Kasumi-1 (cell line): ENCODE measurements at regions not wholly inside any gene's neighbourhood (a gene's known extent, or its start where the extent isn't known, plus 50 kb on each side); places are given as distances from the start of the nearest gene placed in this dataset.

Experiments
- DNase-seq, 2 experiments: peaks; one replicate each; lab custom pipeline; 2025; lab: John Stamatoyannopoulos, UW

- DNase-seq = no peak
Measured at GRCh38 chr9:10674586-10674985, 61.8 kb upstream of the PTPRD start.

DNA sequence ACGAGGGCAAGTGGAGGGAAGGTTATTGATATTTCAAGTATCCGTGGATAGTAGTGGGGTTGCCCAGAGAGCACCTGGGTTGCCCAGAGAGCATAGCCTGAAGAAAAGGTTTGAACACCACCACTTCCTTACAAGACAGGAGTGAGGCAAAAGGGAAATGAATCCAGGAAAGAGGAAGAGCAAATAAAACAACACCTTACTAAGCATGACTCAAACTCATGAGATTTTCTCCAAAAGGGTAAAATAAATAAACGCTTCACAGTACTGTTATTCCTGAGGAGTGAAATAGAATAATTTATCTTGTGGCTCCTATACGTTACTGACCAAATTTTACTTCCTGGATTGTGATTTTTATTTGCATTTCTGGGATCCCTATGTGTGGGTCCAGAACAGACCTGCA is 65.2 kb upstream of the PTPRD start:
- DNase-seq = no peak

DNA sequence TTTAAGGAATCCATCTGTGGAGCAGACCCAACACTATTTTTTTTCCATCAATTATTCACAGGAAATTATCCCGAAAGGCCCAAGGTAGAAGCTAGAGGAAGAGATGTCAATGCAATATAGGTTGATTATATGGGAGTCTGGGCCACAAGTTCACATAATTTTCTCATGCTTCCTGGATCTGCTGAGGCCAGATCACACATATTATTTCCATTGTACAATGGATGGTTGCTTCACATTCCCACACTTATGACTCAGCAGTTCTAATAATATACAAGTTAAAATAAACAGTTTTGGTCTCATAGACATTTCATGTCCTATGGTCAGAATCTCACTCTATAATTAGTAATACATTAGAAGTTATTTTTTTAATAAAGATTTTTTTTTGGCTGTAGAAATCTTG is 66.0 kb upstream of the PTPRD start:
- DNase-seq = no peak

- DNase-seq = no peak
Measured at GRCh38 chr9:10686943-10687342, 74.1 kb upstream of the PTPRD start.

GRCh38 chr9:10690546-10690945 is 77.7 kb upstream of the PTPRD start:
- DNase-seq = no peak

GRCh38 chr9:10697044-10697443 is 84.2 kb upstream of the PTPRD start:
- no peak for DNase-seq

DNA sequence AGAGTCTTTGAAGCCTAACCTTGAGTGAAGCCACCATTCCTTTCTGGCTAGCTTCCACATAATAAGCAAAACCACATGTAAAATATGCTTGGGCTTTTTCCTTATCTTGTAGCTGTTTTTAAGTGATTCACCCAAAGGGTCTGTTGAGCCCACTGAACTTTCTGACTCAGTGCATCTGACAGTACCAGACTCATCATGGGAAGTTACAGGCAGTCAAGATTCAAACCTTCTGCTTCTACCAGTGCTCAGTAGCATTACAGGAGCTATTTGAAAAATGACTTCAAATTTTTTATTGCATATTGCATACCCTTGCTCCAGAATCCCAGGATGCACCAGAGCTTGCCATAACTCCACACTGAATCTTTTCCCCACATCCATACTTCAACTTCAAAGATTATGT is 87.5 kb upstream of the PTPRD start:
- DNase-seq = no peak

- DNase-seq = no peak
Measured at GRCh38 chr9:10700915-10701314, 88.1 kb upstream of the PTPRD start.

GRCh38 chr9:10701906-10702305 is 89.1 kb upstream of the PTPRD start:
- DNase-seq = no peak

DNA sequence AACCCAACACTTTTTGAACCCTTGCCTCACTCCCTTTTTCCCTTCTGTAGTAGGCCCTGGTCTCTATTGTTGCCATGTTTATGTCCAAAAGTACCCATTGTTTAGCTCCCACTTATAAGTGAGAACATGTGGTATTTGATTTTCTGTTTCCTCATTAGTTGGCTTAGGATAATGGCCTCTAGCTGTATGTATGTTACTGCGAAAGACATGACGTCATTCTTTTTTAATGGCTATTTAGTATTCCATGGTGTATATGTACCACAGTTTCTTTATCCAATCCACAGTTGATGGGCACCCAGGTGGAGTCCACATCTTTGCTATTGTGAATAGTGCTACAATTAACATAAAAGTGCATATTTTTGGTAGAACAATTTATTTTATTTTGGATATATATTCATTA is 90.3 kb upstream of the PTPRD start:
- DNase-seq = no peak

DNA sequence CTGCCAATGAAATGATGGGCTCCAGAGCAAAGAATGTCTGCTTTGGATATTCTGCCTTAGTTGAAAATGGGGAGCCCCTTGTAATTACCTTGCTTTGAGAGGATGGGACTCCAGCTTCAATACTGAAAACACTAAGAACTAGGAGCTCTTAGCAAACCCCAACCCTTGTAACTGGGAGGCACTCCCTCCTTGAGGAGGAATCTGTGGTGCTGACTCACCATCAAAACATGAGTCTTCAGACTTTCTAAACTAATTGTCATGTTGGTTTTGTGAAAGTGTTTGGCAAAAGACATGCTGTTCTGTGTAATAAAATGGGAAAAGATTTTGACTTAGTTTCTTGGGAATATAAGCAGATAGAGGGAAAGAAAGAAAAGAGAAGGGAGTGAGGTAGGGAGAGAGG is 91.9 kb upstream of the PTPRD start:
- DNase-seq = no peak

DNA sequence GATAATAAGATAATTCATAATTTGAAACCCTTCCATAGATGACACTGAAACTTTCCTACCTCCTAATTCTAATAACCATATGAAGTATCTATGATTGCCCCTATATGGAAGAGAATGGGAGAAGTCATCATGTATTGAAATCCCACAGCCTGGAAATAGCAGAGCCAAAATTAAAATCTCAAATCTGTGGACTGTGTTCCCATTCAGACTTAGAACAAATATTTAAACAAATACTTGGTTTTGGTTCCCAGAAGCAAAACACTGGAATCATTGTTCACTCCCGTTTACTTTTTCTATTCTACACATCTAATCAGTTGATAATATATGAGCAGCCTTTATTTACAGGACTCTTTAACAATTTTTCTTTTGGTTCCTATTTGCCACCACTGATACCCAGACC is 92.6 kb upstream of the PTPRD start:
- DNase-seq = no peak

DNA sequence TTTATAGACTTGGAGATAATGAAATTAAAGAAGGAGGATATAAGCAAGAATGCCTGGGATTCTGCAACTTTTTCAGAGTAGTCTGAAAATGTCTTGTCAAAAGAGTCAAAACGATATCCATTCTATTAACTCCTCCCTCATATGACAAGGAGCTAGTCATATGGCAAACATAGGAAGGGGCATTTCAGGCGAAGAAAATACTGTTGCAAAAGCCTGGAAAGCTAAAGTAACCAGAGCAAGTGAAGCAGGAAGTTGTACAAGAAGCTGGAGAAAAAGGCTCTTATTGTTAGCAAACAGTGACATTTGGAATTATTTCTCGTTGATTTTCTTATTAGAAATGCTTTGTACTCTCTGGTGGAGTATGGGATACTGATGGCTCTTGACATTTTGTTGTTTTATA is 94.0 kb upstream of the PTPRD start:
- peak in 1 of 2 experiments; percentile 0 for DNase-seq

- no peak for DNase-seq
Measured at GRCh38 chr9:10721301-10721700, 108.5 kb upstream of the PTPRD start.

DNA sequence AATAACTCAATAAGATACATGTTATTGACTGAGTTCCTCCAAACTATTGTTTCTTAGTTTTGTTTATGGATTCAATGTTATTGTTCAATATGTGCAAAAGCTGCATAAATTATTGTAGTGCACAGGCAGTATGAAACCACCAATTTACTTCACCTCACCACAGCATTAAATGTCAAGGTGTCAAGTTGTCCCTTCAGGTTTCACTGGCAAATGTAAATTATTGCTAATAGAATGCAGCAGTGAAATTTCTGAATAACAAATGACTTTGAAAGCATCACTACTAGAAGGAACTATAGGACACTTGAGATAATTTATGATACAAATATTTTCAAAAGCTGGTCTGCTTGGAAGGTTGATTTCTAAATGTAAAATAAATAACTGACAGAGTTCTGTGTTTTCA is 116.4 kb upstream of the PTPRD start:
- DNase-seq = no peak

GRCh38 chr9:10744669-10745068 is 131.9 kb upstream of the PTPRD start:
- no peak for DNase-seq

- no peak for DNase-seq
Measured at GRCh38 chr9:10753474-10753873, 140.7 kb upstream of the PTPRD start.

- DNase-seq = no peak
Measured at GRCh38 chr9:10764481-10764880, 151.7 kb upstream of the PTPRD start.

GRCh38 chr9:10773136-10773535 is 160.3 kb upstream of the PTPRD start:
- DNase-seq = peak in 1 of 2 experiments; percentile 22

DNA sequence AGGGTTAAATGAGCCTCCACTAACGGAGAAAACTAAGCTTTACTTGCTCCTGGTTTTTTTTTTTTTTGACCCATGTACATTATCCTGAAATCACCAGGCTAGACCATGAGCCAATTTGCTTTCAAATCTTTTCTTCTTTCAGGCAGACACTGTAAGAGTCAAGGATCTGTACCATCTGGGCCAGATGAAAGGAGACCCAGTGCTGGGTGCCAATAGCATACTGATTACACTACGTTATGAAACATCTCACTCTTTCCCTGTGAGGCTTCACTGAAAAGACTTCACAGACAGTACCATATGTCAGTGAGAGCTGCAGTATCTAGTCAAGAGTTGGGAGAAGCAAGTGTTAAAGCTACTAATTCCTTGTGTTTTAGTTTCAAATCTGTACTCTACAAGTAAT is 161.2 kb upstream of the PTPRD start:
- DNase-seq = no peak

DNA sequence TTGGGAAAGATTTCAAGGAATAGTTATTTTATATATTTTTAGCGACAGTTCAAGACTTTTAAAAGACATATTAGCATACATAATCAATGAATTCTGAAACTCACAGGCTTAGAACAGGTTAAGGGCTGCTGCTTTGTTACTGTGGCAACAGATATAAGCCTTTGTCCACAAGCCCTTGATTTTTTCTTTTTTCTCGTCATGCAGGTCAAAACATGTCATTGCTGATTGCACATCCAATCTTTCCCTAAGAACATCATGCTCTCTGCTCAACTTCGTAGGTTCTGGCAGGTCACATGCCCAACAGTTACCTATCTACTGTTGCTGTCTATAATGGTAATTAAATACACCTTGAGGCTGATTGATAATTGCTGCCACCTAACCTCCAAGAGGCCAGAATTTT is 172.5 kb upstream of the PTPRD start:
- no peak for DNase-seq

DNA sequence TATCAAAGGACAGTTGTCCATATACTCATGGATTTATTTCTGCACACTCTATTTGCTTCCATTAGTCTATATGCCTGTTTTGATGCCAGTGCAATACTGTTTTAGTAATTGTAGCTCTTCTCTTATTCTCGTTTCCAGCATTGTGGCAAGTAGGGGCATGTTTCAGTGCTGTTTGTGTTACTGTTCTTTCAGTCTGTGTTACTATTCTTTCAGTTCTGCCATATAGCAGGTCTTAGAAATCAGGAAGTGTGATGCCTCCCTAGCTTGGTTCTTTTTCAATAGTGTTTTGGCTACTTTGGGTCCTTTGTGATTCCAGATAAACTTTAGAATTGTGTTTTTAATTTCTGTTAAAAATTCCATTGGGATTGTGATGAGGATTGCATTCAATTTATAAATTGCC is 180.5 kb upstream of the PTPRD start:
- no peak for DNase-seq

GRCh38 chr9:10804486-10804885 is 191.7 kb upstream of the PTPRD start:
- no peak for DNase-seq

GRCh38 chr9:10806868-10807267 is 194.1 kb upstream of the PTPRD start:
- DNase-seq = no peak

- peak; percentile 16 for DNase-seq
Measured at GRCh38 chr9:10818206-10818605, 205.4 kb upstream of the PTPRD start.
